SK-N-SH treated with all-trans-retinoic acid at 6 μM for 48 hours (cell line): ENCODE measurements at regions not wholly inside any gene's neighbourhood (a gene's known extent, or its start where the extent isn't known, plus 50 kb on each side); places are given as distances from the start of the nearest gene placed in this dataset.

ENCODE experiments used
- ATAC-seq: fragments of 200-7000 bp; cut with Tn5 transposase; 3 replicates; pipeline ENCODE4 v1.9.1; 2020; ENCODE audit warnings: mild to moderate bottlenecking, moderate library complexity
- ARNTL ChIP-seq: fragments of 450-650 bp; formaldehyde crosslinking; IDR thresholded peaks from 2 replicates; pipeline ENCODE4 v1.5.0; 2020; ENCODE audit warnings: low read depth, mild to moderate bottlenecking, moderate library complexity, borderline replicate concordance
- BACH2 ChIP-seq: fragments of 250-450 bp; sonication (Bioruptor Pico); IDR thresholded peaks from 2 replicates; pipeline ENCODE4 v1.9.0; 2021; ENCODE audit warnings: mild to moderate bottlenecking, borderline replicate concordance
- CSDC2 ChIP-seq: fragments of 250-450 bp; sonication (Bioruptor Pico); IDR thresholded peaks from 2 replicates; pipeline ENCODE4 v1.5.0; 2020; ENCODE audit warnings: mild to moderate bottlenecking, moderate library complexity
- ESRRG ChIP-seq: fragments of 250-450 bp; sonication (Bioruptor Pico); IDR thresholded peaks from 2 replicates; pipeline ENCODE4 v1.6.1; 2021; ENCODE audit warnings: mild to moderate bottlenecking
- GLIS3 ChIP-seq: fragments of 250-450 bp; sonication (Bioruptor Pico); IDR thresholded peaks from 2 replicates; pipeline ENCODE4 v1.5.0; 2020; ENCODE audit warnings: mild to moderate bottlenecking, moderate library complexity
- ISL1 ChIP-seq: fragments of 250-450 bp; sonication (Bioruptor Pico); IDR thresholded peaks from 2 replicates; pipeline ENCODE4 v2.1.2; 2022; ENCODE audit warnings: mild to moderate bottlenecking, moderate library complexity
- OSR1 ChIP-seq: fragments of 250-450 bp; sonication (Bioruptor Pico); IDR thresholded peaks from 2 replicates; pipeline ENCODE4 v1.8.0; 2022; ENCODE audit warnings: moderate library complexity, mild to moderate bottlenecking, inconsistent platforms
- PPARA ChIP-seq: fragments of 250-450 bp; sonication (Bioruptor Pico); IDR thresholded peaks from 2 replicates; pipeline ENCODE4 v1.5.0; 2020; ENCODE audit warnings: mild to moderate bottlenecking, borderline replicate concordance
- RARB ChIP-seq: fragments of 250-450 bp; sonication (Bioruptor Pico); IDR thresholded peaks from 2 replicates; pipeline ENCODE4 v1.8.0; 2021; ENCODE audit warnings: mild to moderate bottlenecking, moderate library complexity
- SNAI2 ChIP-seq: fragments of 250-450 bp; sonication (Bioruptor Pico); IDR thresholded peaks from 2 replicates; pipeline ENCODE4 v1.5.0; 2020; ENCODE audit warnings: mild to moderate bottlenecking, moderate library complexity
- TCF4 ChIP-seq: fragments of 250-450 bp; sonication (Bioruptor Pico); IDR thresholded peaks from 2 replicates; pipeline ENCODE4 v1.8.0; 2021; ENCODE audit warnings: mild to moderate bottlenecking, moderate library complexity, borderline replicate concordance
- TOX ChIP-seq: fragments of 250-450 bp; sonication (Bioruptor Pico); IDR thresholded peaks from 2 replicates; pipeline ENCODE4 v1.8.0; 2021; ENCODE audit warnings: mild to moderate bottlenecking, moderate library complexity, borderline replicate concordance
- ZC3H10 ChIP-seq: fragments of 250-450 bp; sonication (Bioruptor Pico); IDR thresholded peaks from 2 replicates; pipeline ENCODE4 v1.5.1; 2021; ENCODE audit warnings: mild to moderate bottlenecking, moderate library complexity
- ZFP3 ChIP-seq: fragments of 250-450 bp; sonication (Bioruptor Pico); IDR thresholded peaks from 2 replicates; pipeline ENCODE4 v1.5.0; 2020; ENCODE audit warnings: mild to moderate bottlenecking, moderate library complexity
- ZFP30 ChIP-seq: fragments of 450-650 bp; formaldehyde crosslinking; IDR thresholded peaks from 2 replicates; pipeline ENCODE4 v1.5.0; 2022; ENCODE audit warnings: mild to moderate bottlenecking, moderate library complexity
- ZNF565 ChIP-seq: fragments of 450-650 bp; formaldehyde crosslinking; conservative IDR thresholded peaks from 2 replicates; pipeline ENCODE4 v1.5.0; 2020; ENCODE audit warnings: low read depth, mild to moderate bottlenecking, moderate library complexity
- ZNF70 ChIP-seq: fragments of 450-650 bp; formaldehyde crosslinking; IDR thresholded peaks from 2 replicates; pipeline ENCODE4 v1.5.0; 2020; ENCODE audit warnings: mild to moderate bottlenecking, moderate library complexity
- ZNF8 ChIP-seq: fragments of 450-650 bp; formaldehyde crosslinking; IDR thresholded peaks from 2 replicates; pipeline ENCODE4 v1.5.0; 2020; ENCODE audit warnings: mild to moderate bottlenecking, moderate library complexity
- TF ChIP-seq, protein P1 (sequence below): fragments of 250-450 bp; sonication (Bioruptor Pico); IDR thresholded peaks from 2 replicates; pipeline ENCODE4 v1.5.1; 2020; ENCODE audit warnings: low read depth, mild to moderate bottlenecking, moderate library complexity
- TF ChIP-seq, protein P2 (sequence below): fragments of 250-450 bp; sonication (Bioruptor Pico); IDR thresholded peaks from 2 replicates; pipeline ENCODE4 v1.8.0; 2020; ENCODE audit warnings: mild to moderate bottlenecking, moderate library complexity, borderline replicate concordance
- TF ChIP-seq, protein P3 (sequence below): fragments of 250-450 bp; sonication (Bioruptor Pico); IDR thresholded peaks from 2 replicates; pipeline ENCODE4 v1.5.0; 2020; ENCODE audit warnings: mild to moderate bottlenecking, moderate library complexity
- TF ChIP-seq, protein P4 (sequence below): fragments of 250-450 bp; sonication (Bioruptor Pico); IDR thresholded peaks from 2 replicates; pipeline ENCODE4 v1.5.1; 2021; ENCODE audit warnings: mild to moderate bottlenecking, moderate library complexity
- TF ChIP-seq, protein P5 (sequence below): fragments of 250-450 bp; sonication (Bioruptor Pico); IDR thresholded peaks from 2 replicates; pipeline ENCODE4 v1.8.0; 2021; ENCODE audit warnings: low read depth, mild to moderate bottlenecking, moderate library complexity, borderline replicate concordance

DNA sequence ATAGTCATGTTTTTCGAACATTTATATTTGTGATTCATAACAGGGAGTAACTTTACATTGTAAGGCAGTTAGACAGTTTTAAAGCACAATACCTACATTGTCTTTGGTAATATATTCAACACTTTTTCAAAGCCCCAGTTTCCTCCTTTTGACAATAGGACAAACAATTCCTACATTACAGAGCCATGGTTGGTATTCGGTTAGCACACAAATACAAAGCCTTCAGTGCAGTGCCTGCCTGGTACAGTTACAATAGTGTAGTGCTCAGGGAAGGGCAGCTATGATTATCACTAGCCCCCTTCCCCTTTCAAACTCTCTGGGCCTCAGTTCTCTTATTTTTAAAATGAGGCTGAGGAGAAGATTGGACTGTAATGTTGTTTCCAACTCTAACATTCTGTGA lies 207.8 kb downstream of the TPBG start:
- ATAC-seq = no peak
- no peak for TF ChIP-seq PPARA
- TF ChIP-seq ZNF8 = no peak
- TF ChIP-seq CSDC2 = no peak
- no peak for TF ChIP-seq ARNTL (CRISPR knock-in tag)
- no peak for TF ChIP-seq ZFP3
- TF ChIP-seq, protein P1, sequence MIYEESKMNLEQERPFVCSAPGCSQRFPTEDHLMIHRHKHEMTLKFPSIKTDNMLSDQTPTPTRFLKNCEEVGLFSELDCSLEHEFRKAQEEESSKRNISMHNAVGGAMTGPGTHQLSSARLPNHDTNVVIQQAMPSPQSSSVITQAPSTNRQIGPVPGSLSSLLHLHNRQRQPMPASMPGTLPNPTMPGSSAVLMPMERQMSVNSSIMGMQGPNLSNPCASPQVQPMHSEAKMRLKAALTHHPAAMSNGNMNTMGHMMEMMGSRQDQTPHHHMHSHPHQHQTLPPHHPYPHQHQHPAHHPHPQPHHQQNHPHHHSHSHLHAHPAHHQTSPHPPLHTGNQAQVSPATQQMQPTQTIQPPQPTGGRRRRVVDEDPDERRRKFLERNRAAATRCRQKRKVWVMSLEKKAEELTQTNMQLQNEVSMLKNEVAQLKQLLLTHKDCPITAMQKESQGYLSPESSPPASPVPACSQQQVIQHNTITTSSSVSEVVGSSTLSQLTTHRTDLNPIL = no peak
- no peak for TF ChIP-seq ZNF565 (CRISPR knock-in tag)
- TF ChIP-seq BACH2 = no peak

DNA sequence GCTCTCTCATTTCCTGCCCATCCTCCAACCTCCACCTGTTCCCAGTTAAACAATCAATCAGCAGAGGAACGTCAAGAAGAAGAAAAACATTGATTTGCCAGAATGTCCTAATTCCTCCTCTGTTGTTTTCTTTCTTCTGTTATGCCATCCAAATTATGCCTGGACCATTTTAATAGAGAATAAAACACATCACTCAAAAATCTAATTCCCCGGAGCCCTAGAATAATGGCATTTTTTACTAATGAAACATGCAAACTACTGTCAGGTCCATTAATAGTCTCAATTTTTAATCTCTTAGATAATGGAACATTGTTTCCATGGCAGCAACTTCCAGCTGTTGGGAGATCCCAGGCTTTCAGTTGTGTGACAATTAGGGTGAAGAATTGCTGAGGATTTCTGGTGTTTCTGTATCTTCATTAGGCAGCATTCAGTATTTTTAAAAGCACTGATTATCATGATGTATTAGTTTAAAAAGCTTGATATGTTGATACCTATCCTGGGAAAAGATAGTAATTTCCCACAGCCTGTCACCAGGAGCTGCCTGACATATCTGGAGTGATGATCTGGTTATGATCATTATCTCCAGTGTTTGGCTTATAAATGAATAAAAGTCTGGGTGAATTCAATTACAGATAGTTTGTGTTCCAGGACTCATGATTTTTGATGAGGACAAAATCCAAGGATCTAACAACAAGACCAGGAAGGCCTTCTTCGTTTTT lies 209.8 kb downstream of the TPBG start:
- TF ChIP-seq ISL1 (CRISPR knock-in tag) (peak; percentile 94), GLIS3 (CRISPR knock-in tag) (no peak), ZC3H10 (peak; percentile 64), BACH2 (no peak), ZFP30 (no peak), TOX (no peak), ZNF70 (CRISPR knock-in tag) (no peak), ESRRG (CRISPR knock-in tag) (no peak), ZNF565 (CRISPR knock-in tag) (no peak), RARB (no peak), ARNTL (CRISPR knock-in tag) (no peak), ZFP3 (no peak), CSDC2 (no peak), OSR1 (CRISPR knock-in tag) (no peak), PPARA (no peak), SNAI2 (CRISPR knock-in tag) (peak; percentile 82), ZNF8 (peak; percentile 50; the same call in 1 of the 2 replicates), TCF4 (peak; percentile 71; the same call in 1 of the 2 replicates)
- TF ChIP-seq, protein P1 = peak; percentile 59; the same call in 1 of the 2 replicates
- TF ChIP-seq, protein P2, sequence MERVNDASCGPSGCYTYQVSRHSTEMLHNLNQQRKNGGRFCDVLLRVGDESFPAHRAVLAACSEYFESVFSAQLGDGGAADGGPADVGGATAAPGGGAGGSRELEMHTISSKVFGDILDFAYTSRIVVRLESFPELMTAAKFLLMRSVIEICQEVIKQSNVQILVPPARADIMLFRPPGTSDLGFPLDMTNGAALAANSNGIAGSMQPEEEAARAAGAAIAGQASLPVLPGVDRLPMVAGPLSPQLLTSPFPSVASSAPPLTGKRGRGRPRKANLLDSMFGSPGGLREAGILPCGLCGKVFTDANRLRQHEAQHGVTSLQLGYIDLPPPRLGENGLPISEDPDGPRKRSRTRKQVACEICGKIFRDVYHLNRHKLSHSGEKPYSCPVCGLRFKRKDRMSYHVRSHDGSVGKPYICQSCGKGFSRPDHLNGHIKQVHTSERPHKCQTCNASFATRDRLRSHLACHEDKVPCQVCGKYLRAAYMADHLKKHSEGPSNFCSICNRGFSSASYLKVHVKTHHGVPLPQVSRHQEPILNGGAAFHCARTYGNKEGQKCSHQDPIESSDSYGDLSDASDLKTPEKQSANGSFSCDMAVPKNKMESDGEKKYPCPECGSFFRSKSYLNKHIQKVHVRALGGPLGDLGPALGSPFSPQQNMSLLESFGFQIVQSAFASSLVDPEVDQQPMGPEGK (CRISPR knock-in tag) = no peak
- TF ChIP-seq, protein P3, sequence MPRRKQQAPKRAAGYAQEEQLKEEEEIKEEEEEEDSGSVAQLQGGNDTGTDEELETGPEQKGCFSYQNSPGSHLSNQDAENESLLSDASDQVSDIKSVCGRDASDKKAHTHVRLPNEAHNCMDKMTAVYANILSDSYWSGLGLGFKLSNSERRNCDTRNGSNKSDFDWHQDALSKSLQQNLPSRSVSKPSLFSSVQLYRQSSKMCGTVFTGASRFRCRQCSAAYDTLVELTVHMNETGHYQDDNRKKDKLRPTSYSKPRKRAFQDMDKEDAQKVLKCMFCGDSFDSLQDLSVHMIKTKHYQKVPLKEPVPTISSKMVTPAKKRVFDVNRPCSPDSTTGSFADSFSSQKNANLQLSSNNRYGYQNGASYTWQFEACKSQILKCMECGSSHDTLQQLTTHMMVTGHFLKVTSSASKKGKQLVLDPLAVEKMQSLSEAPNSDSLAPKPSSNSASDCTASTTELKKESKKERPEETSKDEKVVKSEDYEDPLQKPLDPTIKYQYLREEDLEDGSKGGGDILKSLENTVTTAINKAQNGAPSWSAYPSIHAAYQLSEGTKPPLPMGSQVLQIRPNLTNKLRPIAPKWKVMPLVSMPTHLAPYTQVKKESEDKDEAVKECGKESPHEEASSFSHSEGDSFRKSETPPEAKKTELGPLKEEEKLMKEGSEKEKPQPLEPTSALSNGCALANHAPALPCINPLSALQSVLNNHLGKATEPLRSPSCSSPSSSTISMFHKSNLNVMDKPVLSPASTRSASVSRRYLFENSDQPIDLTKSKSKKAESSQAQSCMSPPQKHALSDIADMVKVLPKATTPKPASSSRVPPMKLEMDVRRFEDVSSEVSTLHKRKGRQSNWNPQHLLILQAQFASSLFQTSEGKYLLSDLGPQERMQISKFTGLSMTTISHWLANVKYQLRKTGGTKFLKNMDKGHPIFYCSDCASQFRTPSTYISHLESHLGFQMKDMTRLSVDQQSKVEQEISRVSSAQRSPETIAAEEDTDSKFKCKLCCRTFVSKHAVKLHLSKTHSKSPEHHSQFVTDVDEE (CRISPR knock-in tag) = peak; percentile 55; the same call in 1 of the 2 replicates
- TF ChIP-seq, protein P4, sequence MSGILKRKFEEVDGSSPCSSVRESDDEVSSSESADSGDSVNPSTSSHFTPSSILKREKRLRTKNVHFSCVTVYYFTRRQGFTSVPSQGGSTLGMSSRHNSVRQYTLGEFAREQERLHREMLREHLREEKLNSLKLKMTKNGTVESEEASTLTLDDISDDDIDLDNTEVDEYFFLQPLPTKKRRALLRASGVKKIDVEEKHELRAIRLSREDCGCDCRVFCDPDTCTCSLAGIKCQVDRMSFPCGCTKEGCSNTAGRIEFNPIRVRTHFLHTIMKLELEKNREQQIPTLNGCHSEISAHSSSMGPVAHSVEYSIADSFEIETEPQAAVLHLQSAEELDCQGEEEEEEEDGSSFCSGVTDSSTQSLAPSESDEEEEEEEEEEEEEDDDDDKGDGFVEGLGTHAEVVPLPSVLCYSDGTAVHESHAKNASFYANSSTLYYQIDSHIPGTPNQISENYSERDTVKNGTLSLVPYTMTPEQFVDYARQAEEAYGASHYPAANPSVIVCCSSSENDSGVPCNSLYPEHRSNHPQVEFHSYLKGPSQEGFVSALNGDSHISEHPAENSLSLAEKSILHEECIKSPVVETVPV = peak; percentile 10; the same call in 1 of the 2 replicates
- TF ChIP-seq, protein P5, sequence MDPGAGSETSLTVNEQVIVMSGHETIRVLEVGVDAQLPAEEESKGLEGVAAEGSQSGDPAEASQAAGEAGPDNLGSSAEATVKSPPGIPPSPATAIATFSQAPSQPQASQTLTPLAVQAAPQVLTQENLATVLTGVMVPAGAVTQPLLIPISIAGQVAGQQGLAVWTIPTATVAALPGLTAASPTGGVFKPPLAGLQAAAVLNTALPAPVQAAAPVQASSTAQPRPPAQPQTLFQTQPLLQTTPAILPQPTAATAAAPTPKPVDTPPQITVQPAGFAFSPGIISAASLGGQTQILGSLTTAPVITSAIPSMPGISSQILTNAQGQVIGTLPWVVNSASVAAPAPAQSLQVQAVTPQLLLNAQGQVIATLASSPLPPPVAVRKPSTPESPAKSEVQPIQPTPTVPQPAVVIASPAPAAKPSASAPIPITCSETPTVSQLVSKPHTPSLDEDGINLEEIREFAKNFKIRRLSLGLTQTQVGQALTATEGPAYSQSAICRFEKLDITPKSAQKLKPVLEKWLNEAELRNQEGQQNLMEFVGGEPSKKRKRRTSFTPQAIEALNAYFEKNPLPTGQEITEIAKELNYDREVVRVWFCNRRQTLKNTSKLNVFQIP (CRISPR knock-in tag) = no peak
- peak; percentile 66 for ATAC-seq
